Gastroesophageal sphincter (tissue), 4 donors: ENCODE measurements at regions not wholly inside any gene's neighbourhood (a gene's known extent, or its start where the extent isn't known, plus 50 kb on each side); places are given as distances from the start of the nearest gene placed in this dataset.

ENCODE experiments used
- ATAC-seq: fragments of 150-250 bp; one replicate; pipeline ENCODE4 v1.9.1; 2016; ENCODE audit warnings: mild to moderate bottlenecking, moderate library complexity
- H3K27ac ChIP-seq, 4 donors: fragments of 200-600 bp; sonication (generic) in 3 of 4; 1 replicate in 3 of 4; 2 replicates in 1 of 4; pipeline ENCODE4 v1.5.1; 2016 to 2019
- H3K27me3 ChIP-seq: fragments of 200-600 bp; sonication (generic); one replicate; pipeline ENCODE4 v1.5.1; 2019
- H3K36me3 ChIP-seq, 2 donors: fragments of 200-600 bp; sonication (generic); one replicate each; pipeline ENCODE4 v1.5.1; 2019; ENCODE audit warnings: control low read depth in 1 of 2
- H3K4me1 ChIP-seq, 3 donors: fragments of 200-600 bp; sonication (generic); 1 replicate in 2 of 3; 2 replicates in 1 of 3; pipeline ENCODE4 v1.5.1; 2016 to 2019; ENCODE audit warnings: control low read depth in 2 of 3
- H3K4me3 ChIP-seq, 2 donors: fragments of 200-600 bp; sonication (generic); one replicate each; pipeline ENCODE4 v1.5.1; 2019; ENCODE audit warnings: mild to moderate bottlenecking in 1 of 2, moderate library complexity in 1 of 2
- H3K9me3 ChIP-seq, 3 donors: fragments of 200-600 bp; sonication (generic); one replicate each; pipeline ENCODE4 v1.5.1; 2017 to 2019; ENCODE audit warnings: control low read depth in 2 of 3
- EP300 ChIP-seq: sonication (generic); formaldehyde crosslinking; IDR thresholded peaks from one replicate; pipeline ENCODE4 v1.6.1; 2017; ENCODE audit warnings: antibody characterized with exemption, mild to moderate bottlenecking
- POLR2A ChIP-seq, 2 donors: fragments of 450-650 bp; IDR thresholded peaks; one replicate each; pipeline ENCODE4 v1.6.1; 2017; ENCODE audit warnings: antibody characterized with exemption in 2 of 2, mild to moderate bottlenecking in 2 of 2, moderate library complexity in 1 of 2
- POLR2AphosphoS5 ChIP-seq: sonication (generic); formaldehyde crosslinking; IDR thresholded peaks from one replicate; pipeline ENCODE4 v1.6.1; 2017; ENCODE audit warnings: antibody characterized with exemption
- WGBS, 2 donors: methylation state at CpG; one replicate each; pipeline ENCODE4 v1.1.5; 2018; ENCODE audit warnings: low coverage in 1 of 2; 5-methylcytosine and 5-hydroxymethylcytosine counted together
- TF ChIP-seq, protein P1 (sequence below), 4 experiments: fragments of 200-600 bp in 2 of 4; fragments of 450-650 bp in 2 of 4; sonication (generic) in 1 of 4; IDR thresholded peaks; one replicate each; pipeline ENCODE4 v1.5.1; 2017 to 2019; ENCODE audit warnings: antibody characterized with exemption in 4 of 4, mild to moderate bottlenecking in 2 of 4, moderate library complexity in 2 of 4

DNA sequence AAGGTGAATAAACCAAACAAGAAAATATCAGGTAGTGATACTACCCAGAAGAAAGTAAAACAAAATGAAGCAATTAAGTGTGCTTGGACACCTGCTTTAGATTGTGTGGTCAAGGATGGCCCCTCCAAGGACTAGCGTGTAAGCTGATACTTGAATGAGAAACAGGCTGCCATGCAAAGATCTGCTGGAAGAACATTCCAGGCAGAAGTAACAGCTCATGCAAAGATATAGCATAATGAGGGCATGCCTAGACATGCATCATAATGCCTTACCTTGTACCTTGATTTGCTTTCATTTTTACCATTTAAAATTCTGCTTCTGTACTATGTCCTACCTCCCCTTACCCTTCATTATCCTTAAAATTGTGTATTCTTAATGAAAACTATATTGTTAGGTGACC, 74.8 kb upstream of the HDAC9 start:
- no peak for ATAC-seq
- peaks cover 0 to 26% (median 0%) of the 10 kb centered on the region in 3 donors for H3K4me1 ChIP-seq
- H3K36me3 ChIP-seq, result no peaks in the 10 kb centered on the region
- H3K4me3 ChIP-seq, result no peak overlapping the region
- TF ChIP-seq POLR2AphosphoS5, result no peak
- TF ChIP-seq, protein P1, sequence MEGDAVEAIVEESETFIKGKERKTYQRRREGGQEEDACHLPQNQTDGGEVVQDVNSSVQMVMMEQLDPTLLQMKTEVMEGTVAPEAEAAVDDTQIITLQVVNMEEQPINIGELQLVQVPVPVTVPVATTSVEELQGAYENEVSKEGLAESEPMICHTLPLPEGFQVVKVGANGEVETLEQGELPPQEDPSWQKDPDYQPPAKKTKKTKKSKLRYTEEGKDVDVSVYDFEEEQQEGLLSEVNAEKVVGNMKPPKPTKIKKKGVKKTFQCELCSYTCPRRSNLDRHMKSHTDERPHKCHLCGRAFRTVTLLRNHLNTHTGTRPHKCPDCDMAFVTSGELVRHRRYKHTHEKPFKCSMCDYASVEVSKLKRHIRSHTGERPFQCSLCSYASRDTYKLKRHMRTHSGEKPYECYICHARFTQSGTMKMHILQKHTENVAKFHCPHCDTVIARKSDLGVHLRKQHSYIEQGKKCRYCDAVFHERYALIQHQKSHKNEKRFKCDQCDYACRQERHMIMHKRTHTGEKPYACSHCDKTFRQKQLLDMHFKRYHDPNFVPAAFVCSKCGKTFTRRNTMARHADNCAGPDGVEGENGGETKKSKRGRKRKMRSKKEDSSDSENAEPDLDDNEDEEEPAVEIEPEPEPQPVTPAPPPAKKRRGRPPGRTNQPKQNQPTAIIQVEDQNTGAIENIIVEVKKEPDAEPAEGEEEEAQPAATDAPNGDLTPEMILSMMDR (IDR thresholded peaks at IDR 0.05), result no peak
- no peak for TF ChIP-seq EP300
- no peak for TF ChIP-seq POLR2A (IDR thresholded peaks at IDR 0.05)
- H3K9me3 ChIP-seq, result no peaks in the 10 kb centered on the region
- H3K27me3 ChIP-seq, result no peaks in the 10 kb centered on the region
- WGBS, 2 donors, result 80 to 100% methylated on average over 1 of the region's 1 CpG
- no peak overlapping the region for H3K27ac ChIP-seq

DNA sequence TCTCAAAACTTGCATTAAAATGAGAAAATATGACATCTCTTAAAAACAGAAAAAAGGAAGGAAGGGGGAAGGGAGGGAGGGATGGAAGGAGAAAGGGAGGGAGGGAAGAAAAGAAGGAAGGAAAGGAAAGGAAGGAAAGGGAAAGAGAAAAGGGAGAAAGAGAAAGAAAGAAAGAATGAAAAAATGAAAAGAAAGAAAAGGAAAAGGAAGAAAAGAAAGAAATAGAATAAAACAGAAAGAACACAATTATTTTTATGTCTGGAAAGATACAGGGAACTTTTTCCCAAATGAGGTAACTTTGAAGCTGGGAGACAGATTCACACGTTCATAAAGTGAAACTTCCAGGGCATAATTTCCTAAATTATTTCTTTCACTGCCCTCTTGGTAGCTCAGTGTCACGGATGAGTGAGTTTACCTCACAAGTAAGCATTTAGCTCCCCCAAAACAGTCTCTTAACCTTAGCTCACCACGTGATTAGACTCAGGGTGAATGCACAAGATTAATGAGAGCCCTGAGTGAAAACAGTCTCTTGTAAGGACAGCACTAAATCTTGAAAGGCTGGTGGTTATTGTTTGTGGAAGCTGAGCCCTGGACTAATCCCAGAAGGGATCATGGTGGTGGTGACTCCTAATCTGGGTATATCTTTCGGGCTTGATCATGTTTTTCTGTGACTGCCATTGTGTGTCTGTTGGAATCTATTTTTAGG, 74.1 kb upstream of the HDAC9 start:
- H3K9me3 ChIP-seq, result no peaks in the 10 kb centered on the region
- H3K27me3 ChIP-seq, result no peaks in the 10 kb centered on the region
- H3K4me1 ChIP-seq, result peaks cover 0 to 33% (median 0%) of the 10 kb centered on the region in 3 donors
- H3K36me3 ChIP-seq, result no peaks in the 10 kb centered on the region
- no peak for ATAC-seq
- 16 to 52% methylated on average over 4 of the region's 4 CpGs for WGBS, 2 donors
- TF ChIP-seq POLR2AphosphoS5, result no peak
- TF ChIP-seq EP300, result no peak
- TF ChIP-seq POLR2A (IDR thresholded peaks at IDR 0.05), result no peak
- TF ChIP-seq, protein P1 (IDR thresholded peaks at IDR 0.05), result no peak
- H3K27ac ChIP-seq, result no peak overlapping the region
- no peak overlapping the region for H3K4me3 ChIP-seq

DNA sequence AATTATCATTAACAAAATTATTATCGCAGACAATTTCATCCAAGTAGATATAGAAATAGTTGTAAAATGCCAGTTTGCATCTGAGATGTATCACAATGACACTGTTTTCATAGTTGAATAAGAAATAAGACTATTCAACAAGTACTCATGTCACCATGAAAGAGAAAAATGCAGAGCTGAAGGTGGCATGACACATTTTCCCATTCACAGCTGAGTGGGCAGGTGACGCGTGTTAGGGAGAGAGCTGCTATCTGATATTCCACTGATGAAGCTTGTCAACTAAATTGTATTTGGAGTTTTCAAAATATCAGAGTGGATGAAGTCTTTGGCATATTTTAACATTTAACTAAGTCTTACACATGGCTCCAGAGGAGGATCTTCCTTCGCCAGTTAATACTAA, 70.3 kb upstream of the HDAC9 start:
- Histone ChIP-seq H3K27ac (no peak overlapping the region), H3K9me3 (no peaks in the 10 kb centered on the region), H3K27me3 (no peaks in the 10 kb centered on the region), H3K4me1 (peaks cover 0 to 38% (median 0%) of the 10 kb centered on the region in 3 donors), H3K4me3 (no peak overlapping the region), H3K36me3 (no peaks in the 10 kb centered on the region)
- no peak for ATAC-seq
- WGBS, 2 donors, result 93% methylated on average over 4 of the region's 4 CpGs
- TF ChIP-seq POLR2A (IDR thresholded peaks at IDR 0.05) (no peak), POLR2AphosphoS5 (no peak), EP300 (no peak)
- TF ChIP-seq, protein P1 (IDR thresholded peaks at IDR 0.05), result no peak

DNA sequence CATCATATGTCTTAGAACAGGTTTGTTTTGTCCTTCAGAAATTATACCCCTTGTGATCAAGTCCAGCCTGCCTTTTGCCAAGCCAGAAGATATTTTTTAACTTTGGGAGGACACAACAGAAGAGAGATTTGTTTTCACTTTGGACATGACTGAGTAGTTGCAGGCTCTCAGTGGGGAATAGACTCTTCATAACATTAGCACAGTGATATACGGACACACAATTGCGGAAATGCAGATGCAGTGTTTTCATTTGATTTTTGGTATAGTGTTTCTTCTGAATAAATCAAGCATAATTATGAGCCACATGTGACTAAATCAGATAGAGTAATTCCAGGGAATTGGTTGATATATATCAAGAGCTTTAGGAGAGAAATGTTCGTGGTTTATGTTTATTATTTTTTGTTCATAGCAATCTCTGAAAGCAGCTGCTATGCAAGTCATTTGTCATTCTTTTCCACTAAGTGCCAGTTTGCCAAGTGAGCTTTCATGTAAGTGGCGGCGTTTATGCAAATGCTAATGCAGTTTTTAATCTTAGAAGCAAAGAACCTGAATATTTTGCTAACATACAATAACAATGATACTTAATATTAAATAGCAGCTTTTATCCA, 69.6 kb upstream of the HDAC9 start:
- WGBS, 2 donors, result 51 to 66% methylated on average over 5 of the region's 5 CpGs
- TF ChIP-seq POLR2AphosphoS5, result no peak
- TF ChIP-seq, protein P1 (IDR thresholded peaks at IDR 0.05), result no peak
- TF ChIP-seq POLR2A (IDR thresholded peaks at IDR 0.05), result no peak
- TF ChIP-seq EP300, result no peak
- Histone ChIP-seq H3K4me3 (no peak overlapping the region), H3K9me3 (no peaks in the 10 kb centered on the region), H3K4me1 (peaks cover 0 to 35% (median 0%) of the 10 kb centered on the region in 3 donors), H3K36me3 (no peaks in the 10 kb centered on the region), H3K27ac (no peak overlapping the region), H3K27me3 (no peaks in the 10 kb centered on the region)
- ATAC-seq, result no peak
